ENCODE measurements at regions not wholly inside any gene's neighbourhood (a gene's known extent, or its start where the extent isn't known, plus 50 kb on each side); places are given as distances from the start of the nearest gene placed in this dataset.

GRCh38 chr18:40387130-40387787, 1567.8 kb upstream of the PIK3C3 start (continued):
- TF ChIP-seq, protein P1, sequence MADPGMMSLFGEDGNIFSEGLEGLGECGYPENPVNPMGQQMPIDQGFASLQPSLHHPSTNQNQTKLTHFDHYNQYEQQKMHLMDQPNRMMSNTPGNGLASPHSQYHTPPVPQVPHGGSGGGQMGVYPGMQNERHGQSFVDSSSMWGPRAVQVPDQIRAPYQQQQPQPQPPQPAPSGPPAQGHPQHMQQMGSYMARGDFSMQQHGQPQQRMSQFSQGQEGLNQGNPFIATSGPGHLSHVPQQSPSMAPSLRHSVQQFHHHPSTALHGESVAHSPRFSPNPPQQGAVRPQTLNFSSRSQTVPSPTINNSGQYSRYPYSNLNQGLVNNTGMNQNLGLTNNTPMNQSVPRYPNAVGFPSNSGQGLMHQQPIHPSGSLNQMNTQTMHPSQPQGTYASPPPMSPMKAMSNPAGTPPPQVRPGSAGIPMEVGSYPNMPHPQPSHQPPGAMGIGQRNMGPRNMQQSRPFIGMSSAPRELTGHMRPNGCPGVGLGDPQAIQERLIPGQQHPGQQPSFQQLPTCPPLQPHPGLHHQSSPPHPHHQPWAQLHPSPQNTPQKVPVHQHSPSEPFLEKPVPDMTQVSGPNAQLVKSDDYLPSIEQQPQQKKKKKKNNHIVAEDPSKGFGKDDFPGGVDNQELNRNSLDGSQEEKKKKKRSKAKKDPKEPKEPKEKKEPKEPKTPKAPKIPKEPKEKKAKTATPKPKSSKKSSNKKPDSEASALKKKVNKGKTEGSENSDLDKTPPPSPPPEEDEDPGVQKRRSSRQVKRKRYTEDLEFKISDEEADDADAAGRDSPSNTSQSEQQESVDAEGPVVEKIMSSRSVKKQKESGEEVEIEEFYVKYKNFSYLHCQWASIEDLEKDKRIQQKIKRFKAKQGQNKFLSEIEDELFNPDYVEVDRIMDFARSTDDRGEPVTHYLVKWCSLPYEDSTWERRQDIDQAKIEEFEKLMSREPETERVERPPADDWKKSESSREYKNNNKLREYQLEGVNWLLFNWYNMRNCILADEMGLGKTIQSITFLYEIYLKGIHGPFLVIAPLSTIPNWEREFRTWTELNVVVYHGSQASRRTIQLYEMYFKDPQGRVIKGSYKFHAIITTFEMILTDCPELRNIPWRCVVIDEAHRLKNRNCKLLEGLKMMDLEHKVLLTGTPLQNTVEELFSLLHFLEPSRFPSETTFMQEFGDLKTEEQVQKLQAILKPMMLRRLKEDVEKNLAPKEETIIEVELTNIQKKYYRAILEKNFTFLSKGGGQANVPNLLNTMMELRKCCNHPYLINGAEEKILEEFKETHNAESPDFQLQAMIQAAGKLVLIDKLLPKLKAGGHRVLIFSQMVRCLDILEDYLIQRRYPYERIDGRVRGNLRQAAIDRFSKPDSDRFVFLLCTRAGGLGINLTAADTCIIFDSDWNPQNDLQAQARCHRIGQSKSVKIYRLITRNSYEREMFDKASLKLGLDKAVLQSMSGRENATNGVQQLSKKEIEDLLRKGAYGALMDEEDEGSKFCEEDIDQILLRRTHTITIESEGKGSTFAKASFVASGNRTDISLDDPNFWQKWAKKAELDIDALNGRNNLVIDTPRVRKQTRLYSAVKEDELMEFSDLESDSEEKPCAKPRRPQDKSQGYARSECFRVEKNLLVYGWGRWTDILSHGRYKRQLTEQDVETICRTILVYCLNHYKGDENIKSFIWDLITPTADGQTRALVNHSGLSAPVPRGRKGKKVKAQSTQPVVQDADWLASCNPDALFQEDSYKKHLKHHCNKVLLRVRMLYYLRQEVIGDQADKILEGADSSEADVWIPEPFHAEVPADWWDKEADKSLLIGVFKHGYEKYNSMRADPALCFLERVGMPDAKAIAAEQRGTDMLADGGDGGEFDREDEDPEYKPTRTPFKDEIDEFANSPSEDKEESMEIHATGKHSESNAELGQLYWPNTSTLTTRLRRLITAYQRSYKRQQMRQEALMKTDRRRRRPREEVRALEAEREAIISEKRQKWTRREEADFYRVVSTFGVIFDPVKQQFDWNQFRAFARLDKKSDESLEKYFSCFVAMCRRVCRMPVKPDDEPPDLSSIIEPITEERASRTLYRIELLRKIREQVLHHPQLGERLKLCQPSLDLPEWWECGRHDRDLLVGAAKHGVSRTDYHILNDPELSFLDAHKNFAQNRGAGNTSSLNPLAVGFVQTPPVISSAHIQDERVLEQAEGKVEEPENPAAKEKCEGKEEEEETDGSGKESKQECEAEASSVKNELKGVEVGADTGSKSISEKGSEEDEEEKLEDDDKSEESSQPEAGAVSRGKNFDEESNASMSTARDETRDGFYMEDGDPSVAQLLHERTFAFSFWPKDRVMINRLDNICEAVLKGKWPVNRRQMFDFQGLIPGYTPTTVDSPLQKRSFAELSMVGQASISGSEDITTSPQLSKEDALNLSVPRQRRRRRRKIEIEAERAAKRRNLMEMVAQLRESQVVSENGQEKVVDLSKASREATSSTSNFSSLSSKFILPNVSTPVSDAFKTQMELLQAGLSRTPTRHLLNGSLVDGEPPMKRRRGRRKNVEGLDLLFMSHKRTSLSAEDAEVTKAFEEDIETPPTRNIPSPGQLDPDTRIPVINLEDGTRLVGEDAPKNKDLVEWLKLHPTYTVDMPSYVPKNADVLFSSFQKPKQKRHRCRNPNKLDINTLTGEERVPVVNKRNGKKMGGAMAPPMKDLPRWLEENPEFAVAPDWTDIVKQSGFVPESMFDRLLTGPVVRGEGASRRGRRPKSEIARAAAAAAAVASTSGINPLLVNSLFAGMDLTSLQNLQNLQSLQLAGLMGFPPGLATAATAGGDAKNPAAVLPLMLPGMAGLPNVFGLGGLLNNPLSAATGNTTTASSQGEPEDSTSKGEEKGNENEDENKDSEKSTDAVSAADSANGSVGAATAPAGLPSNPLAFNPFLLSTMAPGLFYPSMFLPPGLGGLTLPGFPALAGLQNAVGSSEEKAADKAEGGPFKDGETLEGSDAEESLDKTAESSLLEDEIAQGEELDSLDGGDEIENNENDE (IDR thresholded peaks at IDR 0.05; ENCODE audit: insufficient replicate concordance, low read length), result no peak
- TF ChIP-seq KDM1A (IDR thresholded peaks at IDR 0.05; ENCODE audit: borderline replicate concordance, low read length) (no peak), YY1 (IDR thresholded peaks at IDR 0.05; ENCODE audit: low read depth, low read length) (no peak), FOSL1 (IDR thresholded peaks at IDR 0.05; ENCODE audit: insufficient read depth, low read depth, low read length) (no peak), ATF3 (IDR thresholded peaks at IDR 0.05; ENCODE audit: insufficient read depth, low read depth, low read length) (no peak), RFX5 (IDR thresholded peaks at IDR 0.05; ENCODE audit: borderline replicate concordance, low read depth, low read length) (no peak), TAF1 (IDR thresholded peaks at IDR 0.05; ENCODE audit: low read depth, low read length) (no peak), TAF7 (optimal IDR thresholded peaks at IDR 0.05; ENCODE audit: borderline replicate concordance, low read depth, low read length) (no peak), POU5F1 (IDR thresholded peaks at IDR 0.05; ENCODE audit: low read depth, low read length) (no peak), GABPA (IDR thresholded peaks at IDR 0.05; ENCODE audit: borderline replicate concordance, insufficient read depth, low read length) (no peak), BRCA1 (IDR thresholded peaks at IDR 0.05; ENCODE audit: low read depth, low read length) (no peak)

Data from H1 (cell line).